IPS DF 19.7 (cell line): ENCODE measurements at regions not wholly inside any gene's neighbourhood (a gene's known extent, or its start where the extent isn't known, plus 50 kb on each side); places are given as distances from the start of the nearest gene placed in this dataset.
"Not testable (repeated sequence)": the region's sequence is repeated elsewhere in the genome, so short reads cannot be mapped to it uniquely, and the experiment has no call there.

Experiments used
- DNase-seq: peaks from one replicate; pipeline ENCODE4 v3.0.0-alpha.2; 2013; ENCODE audit warnings: low read depth, low spot score

- DNase-seq: no peak
Observed at GRCh38 chr7:124247691-124248090, 214.8 kb upstream of the TMEM229A start.

- DNase-seq: no peak
Observed at GRCh38 chr7:124246262-124246863, 213.5 kb upstream of the TMEM229A start.

GRCh38 chr7:124244469-124244868, 211.6 kb upstream of the TMEM229A start:
- DNase-seq: not testable (repeated sequence)

GRCh38 chr7:124219681-124220080, 186.8 kb upstream of the TMEM229A start:
- no peak for DNase-seq

GRCh38 chr7:124208642-124209041, 175.8 kb upstream of the TMEM229A start:
- no peak for DNase-seq

- DNase-seq: no peak
Observed at GRCh38 chr7:124208173-124208572, 175.3 kb upstream of the TMEM229A start.

- no peak for DNase-seq
Observed at GRCh38 chr7:124205526-124205925, 172.7 kb upstream of the TMEM229A start.

DNA sequence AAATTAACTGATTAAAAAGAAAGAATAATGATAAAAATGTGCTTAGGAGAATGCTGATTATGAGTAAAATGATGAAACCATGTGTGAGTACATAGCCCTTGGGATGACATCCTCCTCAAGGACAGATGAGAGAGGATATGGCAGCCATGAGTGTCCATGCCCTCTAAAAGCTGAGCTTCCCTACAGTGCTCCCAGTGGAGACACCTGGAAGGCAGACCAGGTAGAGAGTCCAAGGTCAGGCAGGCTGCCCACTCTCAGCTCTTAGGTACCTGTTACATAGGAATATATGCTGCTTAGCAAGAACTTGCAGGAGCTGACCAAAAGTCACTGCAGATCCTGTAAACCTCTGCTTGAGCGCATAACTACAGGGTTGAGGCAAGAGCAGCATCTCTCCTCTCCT, 169.7 kb upstream of the TMEM229A start:
- no peak for DNase-seq

DNA sequence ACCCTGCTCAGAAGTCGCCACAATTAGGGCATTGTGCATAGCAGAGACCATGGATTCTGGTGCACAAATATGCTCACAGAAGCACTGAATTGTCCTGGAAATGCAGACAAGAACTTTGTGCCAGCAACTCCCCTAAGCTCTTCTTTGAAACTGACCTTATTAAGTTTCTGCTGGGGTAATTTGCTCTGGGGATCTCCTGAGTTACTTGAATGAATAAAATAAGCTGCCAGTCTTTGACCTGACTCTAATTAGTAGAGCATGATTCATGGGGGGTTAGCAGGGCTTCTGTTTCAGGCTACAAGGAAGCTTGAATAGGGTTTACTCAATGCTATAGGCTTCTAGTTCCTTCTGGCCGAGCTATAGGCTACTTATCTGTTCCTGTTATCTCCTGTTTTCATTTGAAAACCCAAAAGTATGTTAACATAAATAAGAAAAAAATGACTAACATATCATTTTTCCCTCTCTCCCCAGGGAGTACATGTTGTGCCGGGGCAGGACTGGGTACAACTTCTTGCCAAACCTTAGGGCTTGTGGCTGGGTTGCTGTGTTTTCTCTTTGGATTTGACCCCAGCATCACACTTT, 169.0 kb upstream of the TMEM229A start:
- DNase-seq: no peak

DNA sequence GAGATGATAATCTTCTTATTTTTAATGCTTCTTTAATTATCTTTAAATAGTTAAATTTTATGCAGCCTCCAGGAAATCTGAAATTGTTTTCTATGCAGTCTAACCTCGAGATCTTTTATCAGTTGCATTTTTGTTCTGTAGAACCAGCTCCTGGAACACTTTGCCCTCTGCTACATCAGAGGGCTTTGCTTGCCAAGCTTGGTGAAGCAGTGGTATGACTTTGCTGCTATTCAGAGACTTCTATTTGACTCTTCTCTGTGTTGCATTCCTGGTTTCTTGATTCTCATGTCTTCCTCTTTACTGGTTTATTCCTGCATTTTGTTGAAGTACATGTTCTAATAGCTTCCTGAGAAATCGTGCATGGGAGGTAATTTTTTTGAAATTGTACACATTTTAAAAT, 163.7 kb upstream of the TMEM229A start:
- no peak for DNase-seq

- no peak for DNase-seq
Observed at GRCh38 chr7:124192885-124193284, 160.0 kb upstream of the TMEM229A start.

DNA sequence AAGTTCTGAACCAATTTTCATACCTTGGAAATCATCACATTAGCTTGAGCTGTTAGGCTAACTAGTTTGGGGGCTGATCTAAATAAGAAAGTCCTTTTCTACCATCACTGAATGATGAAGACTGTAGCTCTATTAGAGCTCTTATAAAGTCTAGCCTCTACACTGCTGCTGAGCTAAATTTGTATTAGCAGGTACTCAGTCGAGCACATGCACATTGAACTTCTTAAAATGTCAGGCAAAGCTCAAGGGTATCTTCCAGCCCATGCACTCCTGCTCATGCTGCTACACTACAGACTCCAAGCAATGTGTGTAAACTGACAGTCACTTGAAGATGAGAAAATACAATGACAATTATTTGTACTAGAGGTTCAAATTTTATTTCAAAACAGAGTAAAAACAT, 158.8 kb upstream of the TMEM229A start:
- DNase-seq: no peak

DNA sequence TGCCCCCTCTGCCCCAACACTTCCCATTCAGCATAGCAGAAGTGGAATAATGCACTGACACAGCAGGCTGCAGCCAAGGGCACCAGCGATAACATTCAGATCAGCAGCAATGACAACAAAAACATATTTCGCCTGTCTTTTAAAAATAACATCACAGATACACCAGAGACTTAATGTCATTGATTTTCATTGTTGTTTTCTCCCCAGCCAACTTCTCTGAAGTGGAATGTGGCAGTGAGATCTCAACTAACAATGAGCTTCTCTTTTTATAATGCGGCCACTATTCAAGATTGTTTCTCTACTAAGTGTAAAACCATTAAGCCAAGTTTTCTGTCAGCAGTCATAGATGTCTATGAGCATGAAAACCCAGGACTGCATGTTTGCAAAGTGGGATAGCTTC, 158.2 kb upstream of the TMEM229A start:
- DNase-seq: no peak

- DNase-seq: no peak
Observed at GRCh38 chr7:124188576-124188975, 155.7 kb upstream of the TMEM229A start.

GRCh38 chr7:124187962-124188361, 155.1 kb upstream of the TMEM229A start:
- DNase-seq: no peak

- DNase-seq: no peak
Observed at GRCh38 chr7:124183649-124184048, 150.8 kb upstream of the TMEM229A start.

GRCh38 chr7:124179641-124180040, 146.8 kb upstream of the TMEM229A start:
- DNase-seq: no peak

GRCh38 chr7:124177891-124178290, 145.0 kb upstream of the TMEM229A start:
- no peak for DNase-seq

GRCh38 chr7:124171812-124172211, 138.9 kb upstream of the TMEM229A start:
- DNase-seq: not testable (repeated sequence)

GRCh38 chr7:124171068-124171467, 138.2 kb upstream of the TMEM229A start:
- DNase-seq: no peak

DNA sequence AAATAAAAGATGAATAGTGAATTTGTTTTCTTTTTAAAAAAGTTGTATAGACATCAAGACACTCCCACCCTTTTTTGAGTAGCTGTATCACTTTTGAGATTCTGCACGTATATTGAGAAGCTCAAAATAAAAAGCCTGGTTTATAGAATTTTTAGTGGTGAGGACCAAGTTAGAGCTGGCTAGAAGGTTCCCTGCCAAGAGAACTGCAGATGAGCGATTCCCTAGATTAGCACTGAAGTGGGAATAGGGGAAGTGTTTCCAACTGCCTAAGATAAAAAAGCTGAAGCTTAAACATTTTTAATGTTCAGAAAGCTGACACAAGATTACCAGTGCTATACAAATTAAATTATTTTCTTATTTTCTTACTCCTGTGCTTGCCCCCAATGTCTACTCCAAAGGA, 135.7 kb upstream of the TMEM229A start:
- DNase-seq: no peak

GRCh38 chr7:124162667-124163066, 129.8 kb upstream of the TMEM229A start:
- no peak for DNase-seq

DNA sequence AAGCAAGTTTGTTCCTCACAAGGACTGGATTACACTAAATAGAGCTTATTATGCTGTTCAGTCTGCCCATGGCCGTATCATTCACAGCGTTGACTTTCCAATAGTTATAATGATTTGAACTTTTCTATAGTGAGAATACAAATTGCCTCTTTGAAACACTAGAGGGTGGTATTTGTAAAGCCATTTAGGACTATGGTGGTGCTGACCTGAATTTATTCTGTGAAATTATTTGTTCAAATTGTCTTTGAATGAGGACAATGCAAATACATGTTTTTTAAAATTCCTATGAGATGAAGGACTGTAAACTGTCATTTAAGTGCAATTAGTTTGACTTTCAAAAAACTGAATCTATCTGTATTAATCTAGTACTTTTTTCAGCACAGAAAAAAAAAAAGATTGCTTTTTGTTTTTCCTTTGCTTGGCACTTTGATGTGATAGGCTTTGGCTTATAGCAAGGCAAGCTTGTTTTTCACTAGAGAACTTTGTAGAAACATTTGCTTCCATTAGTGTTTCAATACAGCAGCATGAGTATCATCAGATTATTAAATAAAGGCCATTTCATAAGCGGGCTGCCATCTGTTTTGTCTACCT, 122.7 kb upstream of the TMEM229A start:
- no peak for DNase-seq
